Left cardiac atrium (tissue), 4 donors: ENCODE measurements at regions not wholly inside any gene's neighbourhood (a gene's known extent, or its start where the extent isn't known, plus 50 kb on each side); places are given as distances from the start of the nearest gene placed in this dataset.
A peak's percentile ranks its signal among the peaks of the same experiment; 100 is the strongest.
"Not testable (repeated sequence)": the region's sequence is repeated elsewhere in the genome, so short reads cannot be mapped to it uniquely, and the experiment has no call there.

Source experiments
- ATAC-seq, 2 donors: fragments of 200-7000 bp; cut with Tn5 transposase; one replicate each; pipeline ENCODE4 v1.9.1; 2020; ENCODE audit warnings: mild to moderate bottlenecking in 2 of 2, moderate library complexity in 2 of 2
- DNase-seq: peaks from one replicate; pipeline ENCODE4 v3.0.0-alpha.2; 2020
- intact Hi-C, 2 donors: fragments of 100-400 bp; cut with DNase I; formaldehyde crosslinking; loops; one replicate each; pipeline versions ENCODE4 v1.14.1 to v1.15.1; 2022 to 2023
- donor health status: DM: no; HTN: yes; CAD: no.
- donor health status: DM: no; HTN: yes; CAD: no; lungs with severe emphysema.
- donor health status: DM: yes; HTN: yes; CAD: no.
- donor health status: Dilated cardiomyopathy.

DNA sequence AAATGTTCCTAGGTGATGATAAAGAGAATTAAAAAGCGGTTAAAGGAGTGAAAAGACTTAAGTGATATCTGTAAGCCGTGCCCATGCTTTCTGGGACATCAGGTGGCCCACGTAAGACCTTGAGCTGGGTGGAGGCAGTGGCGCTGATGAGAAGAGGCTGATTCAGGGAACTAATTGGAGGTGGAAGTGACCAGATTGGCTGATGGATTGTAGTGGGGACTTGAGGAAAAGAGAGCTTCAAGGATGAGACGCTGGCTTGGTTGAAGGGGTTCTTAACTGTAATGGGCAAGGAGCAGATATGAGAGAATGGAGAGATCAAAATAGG lies 69.1 kb upstream of the EP300 start:
- no peak for DNase-seq
- ATAC-seq, result no peak
- intact Hi-C loops, result loop anchor here in 1 of 2 donors (5.0 kb wide), 1 partner anchor 71 kb away; the partner anchor contains the start of gene RBX1

DNA sequence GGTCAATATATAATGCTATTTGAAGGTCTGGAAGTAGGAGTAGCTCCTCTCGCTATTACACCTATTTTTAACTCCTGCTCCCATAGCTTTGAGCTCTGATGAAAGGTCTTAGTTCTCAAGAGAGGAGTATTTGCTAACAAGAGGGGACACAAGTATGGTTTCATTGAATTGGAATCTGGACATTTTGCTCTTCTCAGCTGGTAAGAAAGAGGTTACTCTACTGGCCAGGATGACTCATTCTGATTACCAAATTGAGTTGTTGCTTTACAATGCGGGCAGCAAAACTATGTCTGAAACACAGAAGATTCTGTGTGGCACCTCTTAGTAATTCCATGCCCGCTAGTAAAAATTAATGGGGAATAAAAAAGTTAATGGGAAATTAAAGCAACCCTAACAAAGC lies 63.6 kb upstream of the EP300 start:
- DNase-seq, result no peak
- intact Hi-C loops, result loop anchor here in 1 of 2 donors (5.0 kb wide), 1 partner anchor 63 kb away; the partner anchor contains the start of gene EP300
- ATAC-seq, result peak in 1 of 2 donors; percentile 75

DNA sequence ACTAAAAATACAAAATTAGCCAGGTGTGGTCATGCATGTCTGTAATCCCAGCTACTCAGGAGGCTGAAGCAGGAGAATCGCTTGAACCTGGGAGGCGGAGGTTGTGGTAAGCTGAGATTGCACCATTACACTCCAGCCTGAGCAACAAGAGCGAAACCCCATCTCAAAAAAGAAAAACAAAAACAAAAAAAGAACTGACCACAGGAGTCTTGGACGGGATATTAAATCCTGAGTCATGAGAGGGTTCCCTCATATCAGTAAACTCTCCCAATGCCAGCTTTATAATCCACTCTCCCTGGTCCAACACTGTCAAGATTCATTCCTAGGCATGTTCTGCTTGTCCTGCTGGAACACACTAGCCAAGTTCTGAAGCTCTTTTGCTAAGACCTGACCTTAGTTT lies 61.5 kb upstream of the EP300 start:
- ATAC-seq, result no peak
- no peak for DNase-seq
- intact Hi-C loops, result no loop called here

DNA sequence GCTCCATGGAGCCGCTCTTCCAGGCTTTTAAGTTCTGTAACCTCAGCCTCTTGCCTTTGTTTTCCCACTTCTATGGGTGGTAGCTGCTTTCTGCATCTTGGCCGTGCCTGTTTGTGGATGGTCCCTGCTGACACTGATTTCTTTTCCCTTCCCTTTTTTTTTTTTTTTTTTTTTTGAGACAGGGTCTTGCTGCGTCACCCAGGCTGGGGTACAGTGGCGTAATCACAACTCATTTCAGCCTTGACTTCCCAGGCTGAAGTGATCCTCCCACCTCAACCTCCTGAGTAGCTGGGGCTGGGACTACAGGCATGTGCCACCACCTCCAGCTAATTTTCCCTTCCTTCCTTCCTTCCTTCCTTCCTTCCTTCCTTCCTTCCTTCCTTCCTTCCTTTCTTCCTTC lies 57.7 kb upstream of the EP300 start:
- DNase-seq (no peak), ATAC-seq (no peak)
- intact Hi-C loops, result no loop called here

DNA sequence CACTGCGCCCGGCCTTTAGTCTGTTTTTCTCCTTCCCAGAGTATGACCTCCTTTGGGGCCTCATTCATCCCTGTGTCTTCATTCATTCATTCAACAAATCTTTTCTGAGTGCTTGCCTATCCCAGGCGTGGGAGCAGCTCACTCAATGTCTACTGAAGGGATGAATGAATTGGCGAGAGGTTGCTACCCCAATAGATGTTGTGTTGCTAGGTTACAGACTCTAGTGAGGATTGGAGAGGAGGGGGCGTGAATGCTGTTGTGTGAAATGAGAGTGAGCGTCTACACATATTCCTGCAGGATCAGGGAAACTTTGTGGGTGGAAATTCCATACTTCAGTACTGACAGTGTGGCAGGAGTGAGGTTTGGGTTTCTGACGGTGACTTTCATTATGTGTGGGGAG lies 55.5 kb upstream of the EP300 start:
- DNase-seq, result no peak
- no peak for ATAC-seq
- intact Hi-C loops, result no loop called here

DNA sequence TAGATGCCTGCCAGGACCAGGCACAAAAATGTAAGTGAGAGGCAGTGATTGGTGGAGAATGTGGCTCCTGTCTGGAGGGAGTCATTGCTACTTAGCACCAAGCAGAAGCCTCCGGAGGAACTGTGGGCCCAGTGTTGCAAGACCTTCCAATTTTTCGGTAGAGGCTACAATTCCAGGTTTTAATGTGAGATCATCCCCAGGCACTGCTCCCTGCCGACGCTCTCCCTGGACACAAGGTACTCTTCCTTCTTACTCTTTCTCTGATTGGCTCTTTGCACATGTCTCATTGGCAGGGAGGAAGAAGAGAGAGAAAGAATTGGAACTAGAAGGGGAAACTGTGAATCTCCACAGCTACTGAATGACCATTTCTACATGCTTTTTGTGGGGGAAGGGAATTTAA lies 53.7 kb upstream of the EP300 start:
- DNase-seq (no peak), ATAC-seq (no peak)
- intact Hi-C loops, result no loop called here

DNA sequence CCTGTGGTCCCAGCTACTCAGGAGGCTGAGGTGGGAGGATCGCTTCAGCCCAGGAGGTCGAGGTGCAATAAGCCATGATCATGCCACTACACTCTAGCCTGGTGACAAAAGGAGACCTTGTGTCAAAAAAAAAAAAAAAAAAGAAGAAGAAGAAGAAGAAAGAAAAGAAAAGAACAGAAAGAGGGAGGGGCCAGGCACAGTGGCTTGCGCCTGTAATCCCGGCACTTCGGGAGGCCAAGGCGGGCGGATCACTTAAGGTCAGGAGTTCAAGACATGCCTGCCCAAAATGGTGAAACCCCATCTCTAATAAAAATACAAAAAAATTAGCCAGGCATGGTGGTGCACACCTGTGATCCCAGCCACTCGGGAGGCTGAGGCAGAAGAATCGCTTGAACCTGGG lies 52.8 kb upstream of the EP300 start:
- DNase-seq, intact Hi-C loops, ATAC-seq: not testable (repeated sequence)

DNA sequence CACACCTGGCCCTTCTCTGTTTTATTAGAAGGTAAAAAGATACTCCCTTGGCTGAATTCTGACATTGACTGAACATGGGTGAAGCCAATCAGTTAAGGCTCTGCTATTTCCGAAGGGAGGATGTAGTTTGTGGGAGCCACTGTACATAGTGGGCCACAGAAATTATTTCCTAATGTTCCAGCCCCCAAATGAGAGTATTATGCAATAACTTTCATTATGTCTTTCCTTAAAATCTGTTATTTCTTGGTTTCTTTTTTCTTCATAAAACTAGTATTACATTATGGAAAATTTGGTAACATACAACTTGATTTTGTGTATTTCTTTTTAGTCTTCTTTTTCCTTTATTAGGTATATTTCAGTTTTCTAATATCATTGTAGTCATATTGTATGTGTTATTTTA lies 51.9 kb upstream of the EP300 start:
- DNase-seq, result no peak
- intact Hi-C loops, result no loop called here
- no peak for ATAC-seq

DNA sequence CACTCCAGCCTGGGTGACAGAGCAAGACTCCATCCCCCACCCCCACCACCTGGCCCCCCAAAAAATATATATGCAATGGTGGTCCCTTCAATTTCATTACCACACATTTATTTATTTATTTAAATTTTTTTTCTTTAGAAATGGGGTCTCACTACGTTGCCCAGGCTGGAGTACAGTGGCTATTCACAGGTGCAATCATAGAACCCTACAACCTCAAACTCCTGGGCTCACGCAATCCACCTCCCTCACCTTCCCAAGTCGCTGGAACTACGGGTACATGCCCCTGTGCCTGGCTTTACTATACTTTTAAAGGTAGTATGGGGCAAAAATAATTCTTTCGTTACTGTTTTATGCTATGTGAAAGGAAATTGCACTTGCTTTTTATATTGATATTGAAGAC lies 50.9 kb upstream of the EP300 start:
- ATAC-seq, result no peak
- DNase-seq, result no peak
- intact Hi-C loops, result no loop called here
